ENCODE measurements at regions not wholly inside any gene's neighbourhood (a gene's known extent, or its start where the extent isn't known, plus 50 kb on each side); places are given as distances from the start of the nearest gene placed in this dataset.

DNA sequence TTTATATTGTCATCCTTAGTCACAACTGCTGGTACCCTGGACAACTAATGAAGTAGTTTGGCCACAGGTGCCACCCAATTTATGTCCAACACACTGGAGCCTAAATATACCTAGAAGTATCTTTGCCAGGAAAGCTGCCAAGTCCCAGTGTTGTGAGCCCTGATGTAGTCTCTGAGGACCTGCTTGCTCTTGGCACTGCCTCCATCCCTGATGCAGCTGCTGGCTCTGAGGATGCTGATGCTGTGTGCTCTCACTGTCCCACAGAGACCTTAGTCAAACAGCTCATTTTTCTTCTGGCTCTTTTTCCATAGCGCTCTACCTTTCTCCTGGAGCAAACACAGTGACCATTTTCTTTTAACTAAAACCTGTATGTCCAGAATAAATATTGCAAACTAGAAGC lies 1535.4 kb upstream of the ADGRL3 start:
- TF ChIP-seq, protein P1, sequence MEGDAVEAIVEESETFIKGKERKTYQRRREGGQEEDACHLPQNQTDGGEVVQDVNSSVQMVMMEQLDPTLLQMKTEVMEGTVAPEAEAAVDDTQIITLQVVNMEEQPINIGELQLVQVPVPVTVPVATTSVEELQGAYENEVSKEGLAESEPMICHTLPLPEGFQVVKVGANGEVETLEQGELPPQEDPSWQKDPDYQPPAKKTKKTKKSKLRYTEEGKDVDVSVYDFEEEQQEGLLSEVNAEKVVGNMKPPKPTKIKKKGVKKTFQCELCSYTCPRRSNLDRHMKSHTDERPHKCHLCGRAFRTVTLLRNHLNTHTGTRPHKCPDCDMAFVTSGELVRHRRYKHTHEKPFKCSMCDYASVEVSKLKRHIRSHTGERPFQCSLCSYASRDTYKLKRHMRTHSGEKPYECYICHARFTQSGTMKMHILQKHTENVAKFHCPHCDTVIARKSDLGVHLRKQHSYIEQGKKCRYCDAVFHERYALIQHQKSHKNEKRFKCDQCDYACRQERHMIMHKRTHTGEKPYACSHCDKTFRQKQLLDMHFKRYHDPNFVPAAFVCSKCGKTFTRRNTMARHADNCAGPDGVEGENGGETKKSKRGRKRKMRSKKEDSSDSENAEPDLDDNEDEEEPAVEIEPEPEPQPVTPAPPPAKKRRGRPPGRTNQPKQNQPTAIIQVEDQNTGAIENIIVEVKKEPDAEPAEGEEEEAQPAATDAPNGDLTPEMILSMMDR (IDR thresholded peaks at IDR 0.05): no peak
- no peak for TF ChIP-seq POLR2AphosphoS5 (IDR thresholded peaks at IDR 0.05)
- no peak for TF ChIP-seq POLR2A (IDR thresholded peaks at IDR 0.05)
- TF ChIP-seq EP300 (IDR thresholded peaks at IDR 0.05): no peak

All from upper lobe of left lung (tissue), 4 donors.